K562 (cell line): ENCODE measurements at regions not wholly inside any gene's neighbourhood (a gene's known extent, or its start where the extent isn't known, plus 50 kb on each side); places are given as distances from the start of the nearest gene placed in this dataset.

Experiments
- CBX3 ChIP-seq, 2 experiments: IDR thresholded peaks; 1 replicate in 1 of 2; 2 replicates in 1 of 2; pipeline ENCODE4 v1.6.1; 2012; ENCODE audit warnings: inconsistent platforms in 2 of 2, low read length in 2 of 2, borderline replicate concordance in 1 of 2, control low read depth in 1 of 2
- KDM4B ChIP-seq, 2 experiments: fragments of 450-650 bp in 1 of 2; sonication (generic) in 1 of 2; IDR thresholded peaks; 2 replicates each; pipeline ENCODE4 v1.6.1; 2016 to 2017; ENCODE audit warnings: borderline replicate concordance in 2 of 2, antibody characterized with exemption in 1 of 2, low read depth in 1 of 2, mild to moderate bottlenecking in 1 of 2
- KLF16 ChIP-seq: IDR thresholded peaks from 2 replicates; pipeline ENCODE4 v1.6.1; 2016; ENCODE audit warnings: antibody characterized with exemption
- NCOR1 ChIP-seq: fragments of 450-650 bp; IDR thresholded peaks from 2 replicates; pipeline ENCODE4 v1.6.1; 2016; ENCODE audit warnings: mild to moderate bottlenecking, moderate library complexity
- RNF219 ChIP-seq: fragments of 250-450 bp; sonication (Bioruptor Pico); IDR thresholded peaks from 2 replicates; pipeline ENCODE4 v1.5.0; 2022; ENCODE audit warnings: mild to moderate bottlenecking
- TRIM25 ChIP-seq: fragments of 450-650 bp; IDR thresholded peaks from 2 replicates; pipeline ENCODE4 v1.7.0; 2016; ENCODE audit warnings: borderline replicate concordance
- ZBTB26 ChIP-seq: fragments of 450-650 bp; formaldehyde crosslinking; IDR thresholded peaks from 2 replicates; pipeline ENCODE4 v1.4.0; 2022; ENCODE audit warnings: missing genetic modification characterization
- ZNF277 ChIP-seq: fragments of 250-450 bp; sonication (Bioruptor Pico); IDR thresholded peaks from 2 replicates; pipeline ENCODE4 v1.8.0; 2022; ENCODE audit warnings: inconsistent platforms, mild to moderate bottlenecking, moderate library complexity, borderline replicate concordance
- ZNF436 ChIP-seq: fragments of 250-450, 450-650 bp; sonication (Bioruptor Pico); formaldehyde crosslinking; IDR thresholded peaks from 2 replicates; pipeline ENCODE4 v1.7.0; 2020; ENCODE audit warnings: mild to moderate bottlenecking

- TF ChIP-seq RNF219 (CRISPR knock-in tag) (no peak), TRIM25 (no peak), KLF16 (no peak), CBX3 (IDR thresholded peaks at IDR 0.05; ENCODE audit: borderline replicate concordance in 1 of 2, low read length in 2 of 2) (no peak), ZNF277 (CRISPR knock-in tag) (no peak), NCOR1 (no peak), ZBTB26 (CRISPR knock-in tag) (no peak), ZNF436 (no peak), KDM4B (IDR thresholded peaks at IDR 0.05; ENCODE audit: borderline replicate concordance in 2 of 2, low read depth in 1 of 2) (no peak)
- TF ChIP-seq, all 486 proteins: peak for 0
Observed at GRCh38 chr5:165328846-165329245, 1823.4 kb downstream of the MAT2B start (continued).
